K562 (cell line): ENCODE measurements at regions not wholly inside any gene's neighbourhood (a gene's known extent, or its start where the extent isn't known, plus 50 kb on each side); places are given as distances from the start of the nearest gene placed in this dataset.

Source experiments
- ATAC-seq: fragments of 200-7000 bp; cut with Tn5 transposase; 3 replicates; pipeline ENCODE4 v1.9.1; 2020; ENCODE audit warnings: moderate library complexity
- BruUV-seq: library from RNA; stranded (reverse); fragments of 400-500 nt; replicated peaks from 2 replicates; lab custom pipeline; 2021; lab: Mats Ljungman, UMichigan
- CTCF ChIA-PET: fragments of 300-600 bp; formaldehyde crosslinking; extraction: SDS; loops from one replicate; lab custom pipeline; 2021; ENCODE audit warnings: low intra/inter-chr PET ratio; lab: Yijun Ruan, JAX
- POLR2A ChIA-PET: fragments of 300-600, 350-650 bp; sonication (Branson Sonifier 250); formaldehyde crosslinking; extraction: SDS; loops from one replicate; lab custom pipeline; 2021; ENCODE audit warnings: antibody characterized with exemption, inconsistent platforms; lab: Yijun Ruan, JAX
- DNase-seq, 4 experiments: peaks; one replicate each; pipeline versions ENCODE4 v3.0.0 to v3.0.0-alpha.2; 2011 to 2018; ENCODE audit warnings: low spot score in 3 of 4, mixed read lengths in 3 of 4; ENCODE audit errors: extremely low read depth in 1 of 4
- FAIRE-seq: peaks from 2 replicates; lab custom pipeline; 2011; peaks lifted over from hg19 to GRCh38; lab: Jason Lieb, UNC
- H2AFZ ChIP-seq: 2 replicates; pipeline ENCODE4 v1.6.0; 2011; ENCODE audit warnings: low read depth, low read length, control low read depth, inconsistent platforms
- H3K27ac ChIP-seq: fragments of 200-600 bp; 3 replicates; pipeline ENCODE4 v1.8.0; 2011; ENCODE audit warnings: low read depth, mild to moderate bottlenecking, control low read depth, inconsistent platforms, low read length, moderate library complexity, mixed read lengths; ENCODE audit errors: extremely low read depth
- H3K27me3 ChIP-seq, 2 experiments: fragments of 300-600 bp in 1 of 2; 2 replicates in 1 of 2; 3 replicates in 1 of 2; pipeline versions ENCODE4 v1.6.0 to v1.8.0; 2011; ENCODE audit warnings: inconsistent platforms in 2 of 2, low read length in 2 of 2, mild to moderate bottlenecking in 1 of 2, mixed read lengths in 1 of 2, moderate library complexity in 1 of 2; ENCODE audit not compliant: control insufficient read depth in 2 of 2, insufficient read depth in 2 of 2
- H3K36me3 ChIP-seq: fragments of 300-600 bp; 3 replicates; pipeline ENCODE4 v1.8.0; 2011; ENCODE audit warnings: mild to moderate bottlenecking, low read length, inconsistent platforms; ENCODE audit not compliant: control insufficient read depth, insufficient read depth
- H3K4me1 ChIP-seq, 2 experiments: fragments of 200-600 bp in 1 of 2; replicated peaks in 1 of 2; 2 replicates in 1 of 2; 3 replicates in 1 of 2; pipeline versions ENCODE4 v1.5.1 to v1.8.0; 2011; ENCODE audit warnings: inconsistent platforms in 2 of 2, low read length in 2 of 2, mild to moderate bottlenecking in 1 of 2, mixed read lengths in 1 of 2, moderate library complexity in 1 of 2; ENCODE audit not compliant: control insufficient read depth in 2 of 2, insufficient read depth in 2 of 2
- H3K4me2 ChIP-seq: 2 replicates; pipeline ENCODE4 v1.6.1; 2011; ENCODE audit warnings: low read length, control low read depth, inconsistent platforms, mixed read lengths; ENCODE audit not compliant: insufficient read depth
- H3K4me3 ChIP-seq: fragments of 200-600 bp; sonication (generic), shearing (Covaris generic); 2 replicates; pipeline ENCODE4 v1.5.1; 2016; ENCODE audit warnings: control low read depth, inconsistent platforms
- H3K79me2 ChIP-seq: fragments of 200-600 bp; 3 replicates; pipeline ENCODE4 v1.8.0; 2011; ENCODE audit warnings: low read length, inconsistent platforms; ENCODE audit not compliant: control insufficient read depth, insufficient read depth
- H3K9ac ChIP-seq, 2 experiments: 2 replicates each; pipeline versions ENCODE4 v1.6.0 to v1.6.1; 2011; ENCODE audit warnings: low read depth in 2 of 2, low read length in 2 of 2, control low read depth in 1 of 2, inconsistent platforms in 1 of 2, mild to moderate bottlenecking in 1 of 2, mixed read lengths in 1 of 2; ENCODE audit not compliant: insufficient read depth in 1 of 2
- H3K9me1 ChIP-seq: one replicate; pipeline ENCODE4 v1.6.0; 2011; ENCODE audit warnings: inconsistent platforms, mild to moderate bottlenecking, low read length, moderate library complexity; ENCODE audit not compliant: control insufficient read depth, insufficient read depth
- H3K9me3 ChIP-seq: replicated peaks from 2 replicates; pipeline ENCODE4 v1.5.1; 2011; ENCODE audit warnings: low read depth, low read length, inconsistent platforms; ENCODE audit not compliant: control insufficient read depth, insufficient read depth
- H4K20me1 ChIP-seq: replicated peaks from 2 replicates; pipeline ENCODE4 v1.6.1; 2011; ENCODE audit warnings: low read length, inconsistent platforms, mixed read lengths; ENCODE audit not compliant: control insufficient read depth, insufficient read depth
- HNRNPL ChIP-seq: fragments of 200-400 bp; formaldehyde crosslinking; IDR thresholded peaks from 2 replicates; pipeline ENCODE4 v1.6.1; 2017; ENCODE audit warnings: low read depth, mild to moderate bottlenecking, low read length
- NFE2 ChIP-seq: IDR thresholded peaks from 2 replicates; pipeline ENCODE4 v1.6.1; 2014; ENCODE audit warnings: antibody characterized with exemption, low read depth
- NFXL1 ChIP-seq: fragments of 450-650 bp; formaldehyde crosslinking; IDR thresholded peaks from 2 replicates; pipeline ENCODE4 v1.4.0; 2021; ENCODE audit warnings: mild to moderate bottlenecking
- PCBP2 ChIP-seq: fragments of 200-400 bp; formaldehyde crosslinking; IDR thresholded peaks from 2 replicates; pipeline ENCODE4 v1.6.1; 2018; ENCODE audit warnings: low read length, low read depth, mild to moderate bottlenecking, moderate library complexity; ENCODE audit not compliant: poor library complexity, severe bottlenecking
- STAT5B ChIP-seq: fragments of 250-450 bp; sonication (Bioruptor Pico); IDR thresholded peaks from 2 replicates; pipeline ENCODE4 v1.8.0; 2021; ENCODE audit warnings: mild to moderate bottlenecking, inconsistent platforms
- TBL1XR1 ChIP-seq, 2 experiments: IDR thresholded peaks; 2 replicates each; pipeline ENCODE4 v1.6.1; 2012; ENCODE audit warnings: improper control_type of control experiment in 2 of 2, low read length in 2 of 2, mild to moderate bottlenecking in 1 of 2
- TRIM28 ChIP-seq: fragments of 450-650 bp; IDR thresholded peaks from 2 replicates; pipeline ENCODE4 v1.6.1; 2017
- ZBTB7A ChIP-seq: IDR thresholded peaks from 2 replicates; pipeline ENCODE4 v1.6.1; 2011; ENCODE audit warnings: low read depth, mild to moderate bottlenecking, low read length, moderate library complexity, borderline replicate concordance; ENCODE audit not compliant: control insufficient read depth
- ZNF324 ChIP-seq: fragments of 250-450 bp; sonication (Bioruptor Pico); IDR thresholded peaks from 2 replicates; pipeline ENCODE4 v1.4.0; 2020; ENCODE audit warnings: mild to moderate bottlenecking
- WGBS: fragments of 100-300 bp; shearing (Covaris generic); methylation state at CpG from one replicate; pipeline ENCODE4 v1.1.6; 2016; ENCODE audit warnings: low coverage, mixed read lengths; ENCODE audit not compliant: insufficient coverage; ENCODE audit errors: missing lambda C conversion rate; 5-methylcytosine and 5-hydroxymethylcytosine counted together
- in situ Hi-C: fragments of 300-500 bp; cut with MboI; formaldehyde crosslinking; loops from 4 replicates; pipeline ENCODE4 v1.15.0; 2018; ENCODE audit warnings: inconsistent platforms, mixed read lengths
- intact Hi-C: fragments of 100-400 bp; cut with micrococcal nuclease; formaldehyde crosslinking; loops from 2 replicates; pipeline ENCODE4 v1.14.2; 2022
- TF ChIP-seq, protein P1 (sequence below): fragments of 450-650 bp; IDR thresholded peaks from 2 replicates; pipeline ENCODE4 v1.6.1; 2016; ENCODE audit warnings: low read depth, mild to moderate bottlenecking, moderate library complexity
- TF ChIP-seq, protein P2 (sequence below): conservative IDR thresholded peaks from 2 replicates; pipeline ENCODE4 v1.6.1; 2011; ENCODE audit warnings: low read depth, mild to moderate bottlenecking, low read length; ENCODE audit not compliant: control insufficient read depth
- TF ChIP-seq, protein P3 (sequence below): fragments of 450-650 bp; formaldehyde crosslinking; IDR thresholded peaks from 2 replicates; pipeline ENCODE4 v1.4.0; 2020; ENCODE audit warnings: mild to moderate bottlenecking, mixed read lengths
- TF ChIP-seq, protein P4 (sequence below): sonication (generic); formaldehyde crosslinking; IDR thresholded peaks from 2 replicates; pipeline ENCODE4 v1.5.0; 2020; ENCODE audit warnings: missing genetic modification reagents

DNA sequence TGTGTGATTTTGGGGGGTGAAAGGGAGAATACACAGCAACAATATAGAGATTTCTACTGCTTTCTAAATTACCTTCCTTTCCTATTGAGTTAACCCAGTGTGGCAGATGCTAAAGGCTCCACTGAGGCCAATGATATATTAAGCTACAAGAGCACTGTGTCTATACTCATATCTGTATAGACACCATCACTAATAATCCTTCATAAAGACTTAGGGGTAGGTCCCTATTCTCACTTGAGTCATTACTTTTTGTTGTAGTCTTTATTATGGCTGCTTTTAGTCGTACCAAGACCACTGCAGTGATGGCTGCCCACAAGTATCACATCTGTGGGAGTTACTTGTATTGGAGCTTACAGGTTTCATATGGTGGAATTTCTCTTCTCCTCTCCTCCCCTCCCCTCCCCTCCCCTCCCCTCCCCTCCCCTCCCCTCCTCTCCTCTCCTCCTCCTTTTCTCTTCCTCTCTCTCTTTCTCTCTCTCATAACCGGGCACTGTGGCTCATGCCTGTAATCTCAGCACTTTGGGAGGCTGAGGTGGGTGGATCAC, 637.6 kb downstream of the ADCYAP1 start (continued):
- TF ChIP-seq STAT5B (CRISPR knock-in tag) (no peak), PCBP2 (peak; percentile 32), TRIM28 (no peak), NFXL1 (CRISPR knock-in tag) (no peak), NFE2 (no peak)
- TF ChIP-seq, protein P1, sequence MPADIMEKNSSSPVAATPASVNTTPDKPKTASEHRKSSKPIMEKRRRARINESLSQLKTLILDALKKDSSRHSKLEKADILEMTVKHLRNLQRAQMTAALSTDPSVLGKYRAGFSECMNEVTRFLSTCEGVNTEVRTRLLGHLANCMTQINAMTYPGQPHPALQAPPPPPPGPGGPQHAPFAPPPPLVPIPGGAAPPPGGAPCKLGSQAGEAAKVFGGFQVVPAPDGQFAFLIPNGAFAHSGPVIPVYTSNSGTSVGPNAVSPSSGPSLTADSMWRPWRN, result no peak

DNA sequence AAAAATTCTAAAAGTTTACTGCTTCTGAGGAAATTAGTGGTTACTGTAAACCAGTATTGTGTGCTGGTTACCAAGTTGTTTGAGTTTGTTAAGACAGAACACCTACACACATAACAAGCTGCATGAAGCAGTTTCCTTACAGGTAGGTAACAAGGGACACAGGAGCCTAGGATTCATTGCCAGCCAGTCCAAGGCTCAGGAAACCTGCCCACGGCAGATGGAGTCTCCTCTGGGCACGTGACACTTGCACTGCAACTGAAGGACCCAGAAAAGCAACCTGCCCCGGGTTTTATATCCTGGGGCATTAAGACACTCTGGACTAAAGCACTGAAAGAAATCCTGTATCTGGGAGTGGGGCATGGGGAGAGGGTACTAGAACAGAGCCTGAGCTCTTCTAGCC, 639.3 kb downstream of the ADCYAP1 start:
- H3K27me3 ChIP-seq, result no peaks in the 10 kb centered on the region
- no peak overlapping the region for H3K27ac ChIP-seq
- no peaks in the 10 kb centered on the region for H3K9me1 ChIP-seq
- H3K79me2 ChIP-seq, result no peaks in the 10 kb centered on the region
- POLR2A ChIA-PET, result interaction anchor here (0.7 to 1.0 kb wide), 2 partner anchors 22 to 260 kb away, joined by 3 read pairs; no protein-coding TSS in a partner anchor
- H3K4me2 ChIP-seq, result no peak overlapping the region
- intact Hi-C loops, result no loop called here
- no peak overlapping the region for H3K9ac ChIP-seq
- FAIRE-seq (no peak), DNase-seq (no peak), ATAC-seq (no peak)
- no TSS peak for BruUV-seq
- H3K9me3 ChIP-seq, result no peaks in the 10 kb centered on the region
- in situ Hi-C loops, result no loop called here
- CTCF ChIA-PET, result no interaction called here
- H3K36me3 ChIP-seq, result no peaks in the 10 kb centered on the region
- H3K4me3 ChIP-seq, result no peak overlapping the region
- no peak overlapping the region for H2AFZ ChIP-seq
- WGBS, result 38% methylated on average over 3 of the region's 3 CpGs
- H3K4me1 ChIP-seq, result no peaks in the 10 kb centered on the region
- H4K20me1 ChIP-seq, result no peaks in the 10 kb centered on the region
- TF ChIP-seq, protein P2, sequence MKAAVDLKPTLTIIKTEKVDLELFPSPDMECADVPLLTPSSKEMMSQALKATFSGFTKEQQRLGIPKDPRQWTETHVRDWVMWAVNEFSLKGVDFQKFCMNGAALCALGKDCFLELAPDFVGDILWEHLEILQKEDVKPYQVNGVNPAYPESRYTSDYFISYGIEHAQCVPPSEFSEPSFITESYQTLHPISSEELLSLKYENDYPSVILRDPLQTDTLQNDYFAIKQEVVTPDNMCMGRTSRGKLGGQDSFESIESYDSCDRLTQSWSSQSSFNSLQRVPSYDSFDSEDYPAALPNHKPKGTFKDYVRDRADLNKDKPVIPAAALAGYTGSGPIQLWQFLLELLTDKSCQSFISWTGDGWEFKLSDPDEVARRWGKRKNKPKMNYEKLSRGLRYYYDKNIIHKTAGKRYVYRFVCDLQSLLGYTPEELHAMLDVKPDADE, result no peak
- TF ChIP-seq HNRNPL, result no peak
- TF ChIP-seq TBL1XR1 (IDR thresholded peaks at IDR 0.05; ENCODE audit: low read length in 2 of 2), result no peak
- TF ChIP-seq, protein P3, sequence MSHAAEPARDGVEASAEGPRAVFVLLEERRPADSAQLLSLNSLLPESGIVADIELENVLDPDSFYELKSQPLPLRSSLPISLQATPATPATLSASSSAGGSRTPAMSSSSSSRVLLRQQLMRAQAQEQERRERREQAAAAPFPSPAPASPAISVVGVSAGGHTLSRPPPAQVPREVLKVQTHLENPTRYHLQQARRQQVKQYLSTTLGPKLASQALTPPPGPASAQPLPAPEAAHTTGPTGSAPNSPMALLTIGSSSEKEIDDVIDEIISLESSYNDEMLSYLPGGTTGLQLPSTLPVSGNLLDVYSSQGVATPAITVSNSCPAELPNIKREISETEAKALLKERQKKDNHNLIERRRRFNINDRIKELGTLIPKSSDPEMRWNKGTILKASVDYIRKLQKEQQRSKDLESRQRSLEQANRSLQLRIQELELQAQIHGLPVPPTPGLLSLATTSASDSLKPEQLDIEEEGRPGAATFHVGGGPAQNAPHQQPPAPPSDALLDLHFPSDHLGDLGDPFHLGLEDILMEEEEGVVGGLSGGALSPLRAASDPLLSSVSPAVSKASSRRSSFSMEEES, result peak; percentile 7; the same call in 1 of the 2 replicates
- no peak for TF ChIP-seq ZNF324 (CRISPR knock-in tag)
- TF ChIP-seq, protein P4, sequence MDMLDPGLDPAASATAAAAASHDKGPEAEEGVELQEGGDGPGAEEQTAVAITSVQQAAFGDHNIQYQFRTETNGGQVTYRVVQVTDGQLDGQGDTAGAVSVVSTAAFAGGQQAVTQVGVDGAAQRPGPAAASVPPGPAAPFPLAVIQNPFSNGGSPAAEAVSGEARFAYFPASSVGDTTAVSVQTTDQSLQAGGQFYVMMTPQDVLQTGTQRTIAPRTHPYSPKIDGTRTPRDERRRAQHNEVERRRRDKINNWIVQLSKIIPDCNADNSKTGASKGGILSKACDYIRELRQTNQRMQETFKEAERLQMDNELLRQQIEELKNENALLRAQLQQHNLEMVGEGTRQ (CRISPR knock-in tag), result peak; percentile 28; the same call in 1 of the 2 replicates
- no peak for TF ChIP-seq ZBTB7A
